Renal pelvis (tissue), 1 donor: ENCODE measurements at regions not wholly inside any gene's neighbourhood (a gene's known extent, or its start where the extent isn't known, plus 50 kb on each side); places are given as distances from the start of the nearest gene placed in this dataset.
A peak's percentile ranks its signal among the peaks of the same experiment; 100 is the strongest.
"Not testable (repeated sequence)": the region's sequence is repeated elsewhere in the genome, so short reads cannot be mapped to it uniquely, and the experiment has no call there.

Experiments used
- DNase-seq: peaks from one replicate; pipeline ENCODE4 v3.0.0-alpha.2; 2013

GRCh38 chr1:149700220-149700619 is 82.3 kb upstream of the FCGR1A start:
- DNase-seq, result not testable (repeated sequence)

- DNase-seq, result not testable (repeated sequence)
Measured at GRCh38 chr1:149700677-149701567, 81.6 kb upstream of the FCGR1A start.

DNA sequence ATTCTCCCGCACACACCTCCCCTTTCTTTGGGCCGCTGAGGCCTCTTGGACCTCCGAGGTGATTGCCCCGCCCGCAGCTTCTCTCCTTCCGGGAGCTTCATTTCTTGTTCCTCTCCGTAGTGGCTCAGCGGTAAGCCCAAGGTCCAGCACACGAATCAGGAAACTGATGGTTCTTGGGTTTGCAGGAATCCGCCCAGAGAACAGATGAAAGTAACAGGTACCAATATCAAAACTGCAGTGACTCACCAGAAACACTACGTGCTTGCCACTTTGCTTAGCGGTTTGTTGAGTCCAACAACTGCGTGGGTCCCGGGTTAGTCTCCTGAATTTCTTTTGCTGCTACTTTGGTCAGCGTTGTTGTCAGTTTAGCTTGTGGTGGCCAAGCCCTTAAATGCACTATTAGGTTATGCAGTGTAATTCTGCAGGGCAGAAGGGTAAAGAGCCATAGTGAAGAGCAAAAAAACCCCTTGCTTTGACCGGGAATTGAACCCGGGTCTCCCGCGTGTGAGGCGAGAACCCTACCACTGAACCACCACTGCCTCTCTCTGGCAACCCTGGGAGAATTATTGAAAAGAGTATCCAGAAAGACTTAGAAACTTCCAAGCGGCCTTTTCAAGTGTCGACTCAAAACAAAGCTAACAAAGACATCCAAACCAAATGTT is 74.2 kb upstream of the FCGR1A start:
- not testable (repeated sequence) for DNase-seq

- DNase-seq, result not testable (repeated sequence)
Measured at GRCh38 chr1:149711651-149712050, 70.8 kb upstream of the FCGR1A start.

- DNase-seq, result peak; percentile 80
Measured at GRCh38 chr1:149712154-149712927, 70.2 kb upstream of the FCGR1A start.

- not testable (repeated sequence) for DNase-seq
Measured at GRCh38 chr1:149713513-149713912, 69.0 kb upstream of the FCGR1A start.

DNA sequence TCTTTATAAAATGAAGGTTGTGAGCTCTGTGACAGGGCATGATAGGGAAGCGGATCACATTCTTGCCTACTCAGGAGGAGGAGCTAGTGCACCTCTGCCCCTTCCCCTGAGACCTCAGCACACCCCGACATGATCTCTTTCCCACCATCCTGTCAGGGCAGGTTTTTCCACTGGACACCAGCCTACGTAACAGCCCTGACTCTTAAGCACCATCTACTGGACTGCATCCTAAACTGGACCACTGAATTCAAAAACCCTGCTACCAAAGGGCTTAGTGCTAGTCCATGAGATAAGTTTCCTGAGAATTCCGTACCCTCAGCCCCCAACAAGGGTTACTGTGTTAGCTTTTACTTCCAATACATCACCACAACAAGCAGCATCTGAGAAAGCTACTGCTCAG is 68.5 kb upstream of the FCGR1A start:
- not testable (repeated sequence) for DNase-seq

GRCh38 chr1:149724618-149725302 is 57.7 kb upstream of the FCGR1A start:
- DNase-seq, result not testable (repeated sequence)

- not testable (repeated sequence) for DNase-seq
Measured at GRCh38 chr1:149726688-149727087, 55.8 kb upstream of the FCGR1A start.

DNA sequence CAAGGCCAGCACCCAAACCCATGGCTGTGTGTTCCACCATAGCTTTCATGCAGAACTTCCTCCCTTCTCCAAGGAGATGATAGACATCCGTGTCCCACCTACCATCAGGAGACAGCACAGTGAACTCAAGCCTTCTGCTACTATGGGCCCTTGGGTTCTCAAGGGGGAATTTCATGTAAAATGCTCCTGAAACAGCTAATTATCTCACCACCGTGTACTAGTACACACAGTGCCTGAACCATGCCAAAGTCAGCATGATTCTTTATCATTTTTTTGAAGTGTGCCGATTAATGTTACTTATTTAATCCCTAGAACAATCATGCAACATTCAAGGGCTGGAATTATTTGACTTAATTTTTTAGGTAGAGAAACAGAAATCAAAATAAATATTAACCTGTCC is 53.9 kb upstream of the FCGR1A start:
- not testable (repeated sequence) for DNase-seq
